Left ventricle myocardium inferior (tissue), 1 donor: ENCODE measurements at regions not wholly inside any gene's neighbourhood (a gene's known extent, or its start where the extent isn't known, plus 50 kb on each side); places are given as distances from the start of the nearest gene placed in this dataset.

Experiments used
- DNase-seq: peaks from one replicate; pipeline ENCODE4 v3.0.0-alpha.2; 2020
- H3K27ac ChIP-seq: fragments of 200-600 bp; replicated peaks from 2 replicates; pipeline ENCODE4 v1.8.0; 2021
- H3K27me3 ChIP-seq: fragments of 200-600 bp; 2 replicates; pipeline ENCODE4 v1.8.0; 2021; ENCODE audit warnings: low read depth
- H3K36me3 ChIP-seq: fragments of 200-600 bp; 2 replicates; pipeline ENCODE4 v1.8.0; 2021
- H3K4me1 ChIP-seq: fragments of 200-600 bp; 2 replicates; pipeline ENCODE4 v1.8.0; 2021
- H3K4me3 ChIP-seq: fragments of 200-600 bp; 2 replicates; pipeline ENCODE4 v1.8.0; 2021; ENCODE audit warnings: mild to moderate bottlenecking, moderate library complexity
- H3K9me3 ChIP-seq: fragments of 200-600 bp; replicated peaks from 2 replicates; pipeline ENCODE4 v1.8.0; 2021
- intact Hi-C: fragments of 100-400 bp; cut with micrococcal nuclease; formaldehyde crosslinking; loops from one replicate; pipeline ENCODE4 v1.11.0; 2022
- TF ChIP-seq, protein P1 (sequence below): fragments of 200-600 bp; IDR thresholded peaks from 2 replicates; pipeline ENCODE4 v1.8.0; 2021; ENCODE audit warnings: antibody characterized with exemption, mild to moderate bottlenecking, borderline replicate concordance
- donor health status: DM: no; HTN: yes; CAD: no; lungs with severe emphysema.

DNA sequence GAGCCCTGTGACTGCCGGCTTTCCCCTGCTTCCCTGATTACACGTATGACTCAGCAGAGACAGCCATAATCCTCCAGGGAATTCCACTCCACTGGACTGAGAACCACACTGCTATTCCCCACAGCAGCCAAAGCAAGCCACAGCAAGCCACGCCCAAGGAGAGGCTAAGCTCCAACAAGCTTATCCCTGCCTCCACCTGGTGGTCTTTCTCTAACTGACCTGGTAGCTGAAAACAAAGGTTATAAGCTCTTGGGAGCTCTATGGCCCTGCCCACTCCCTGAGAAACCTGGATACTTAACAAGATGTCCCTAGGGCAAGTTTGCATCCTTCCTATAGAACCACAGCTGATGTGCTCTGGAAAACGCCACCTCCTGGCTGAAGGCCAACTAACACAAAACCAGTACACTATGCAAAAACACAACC lies 613.7 kb upstream of the CDH18 start:
- no peaks in the 10 kb centered on the region for H3K4me1 ChIP-seq
- intact Hi-C loops = no loop called here
- DNase-seq = no peak
- no peaks in the 10 kb centered on the region for H3K27me3 ChIP-seq
- TF ChIP-seq, protein P1, sequence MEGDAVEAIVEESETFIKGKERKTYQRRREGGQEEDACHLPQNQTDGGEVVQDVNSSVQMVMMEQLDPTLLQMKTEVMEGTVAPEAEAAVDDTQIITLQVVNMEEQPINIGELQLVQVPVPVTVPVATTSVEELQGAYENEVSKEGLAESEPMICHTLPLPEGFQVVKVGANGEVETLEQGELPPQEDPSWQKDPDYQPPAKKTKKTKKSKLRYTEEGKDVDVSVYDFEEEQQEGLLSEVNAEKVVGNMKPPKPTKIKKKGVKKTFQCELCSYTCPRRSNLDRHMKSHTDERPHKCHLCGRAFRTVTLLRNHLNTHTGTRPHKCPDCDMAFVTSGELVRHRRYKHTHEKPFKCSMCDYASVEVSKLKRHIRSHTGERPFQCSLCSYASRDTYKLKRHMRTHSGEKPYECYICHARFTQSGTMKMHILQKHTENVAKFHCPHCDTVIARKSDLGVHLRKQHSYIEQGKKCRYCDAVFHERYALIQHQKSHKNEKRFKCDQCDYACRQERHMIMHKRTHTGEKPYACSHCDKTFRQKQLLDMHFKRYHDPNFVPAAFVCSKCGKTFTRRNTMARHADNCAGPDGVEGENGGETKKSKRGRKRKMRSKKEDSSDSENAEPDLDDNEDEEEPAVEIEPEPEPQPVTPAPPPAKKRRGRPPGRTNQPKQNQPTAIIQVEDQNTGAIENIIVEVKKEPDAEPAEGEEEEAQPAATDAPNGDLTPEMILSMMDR = no peak
- H3K36me3 ChIP-seq = no peaks in the 10 kb centered on the region
- no peak overlapping the region for H3K27ac ChIP-seq
- H3K9me3 ChIP-seq = peaks cover 22% of the 10 kb centered on the region
- no peak overlapping the region for H3K4me3 ChIP-seq

DNA sequence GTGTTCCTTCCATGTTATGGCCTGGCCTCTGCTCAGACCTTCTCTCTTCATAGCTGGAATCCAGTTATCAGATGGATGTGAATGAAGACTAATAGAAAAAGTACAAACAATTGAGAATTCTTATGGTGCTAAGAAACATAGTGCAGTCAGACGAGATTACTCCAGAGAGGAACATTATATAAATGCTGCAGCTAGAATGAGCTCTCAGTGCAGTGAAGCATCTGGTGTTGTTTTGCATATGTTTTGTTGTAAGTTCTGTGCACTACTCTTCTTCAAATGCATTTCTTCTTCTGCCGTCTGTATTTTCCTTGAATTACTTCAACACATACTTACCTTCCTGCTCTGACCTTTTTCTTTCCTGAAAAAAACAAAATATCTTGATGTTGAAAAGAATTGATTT lies 602.4 kb upstream of the CDH18 start:
- DNase-seq = no peak
- Histone ChIP-seq H3K4me1 (no peaks in the 10 kb centered on the region), H3K27ac (no peak overlapping the region), H3K4me3 (no peak overlapping the region), H3K9me3 (no peaks in the 10 kb centered on the region), H3K27me3 (no peaks in the 10 kb centered on the region), H3K36me3 (no peaks in the 10 kb centered on the region)
- TF ChIP-seq, protein P1 = no peak
- intact Hi-C loops = no loop called here

DNA sequence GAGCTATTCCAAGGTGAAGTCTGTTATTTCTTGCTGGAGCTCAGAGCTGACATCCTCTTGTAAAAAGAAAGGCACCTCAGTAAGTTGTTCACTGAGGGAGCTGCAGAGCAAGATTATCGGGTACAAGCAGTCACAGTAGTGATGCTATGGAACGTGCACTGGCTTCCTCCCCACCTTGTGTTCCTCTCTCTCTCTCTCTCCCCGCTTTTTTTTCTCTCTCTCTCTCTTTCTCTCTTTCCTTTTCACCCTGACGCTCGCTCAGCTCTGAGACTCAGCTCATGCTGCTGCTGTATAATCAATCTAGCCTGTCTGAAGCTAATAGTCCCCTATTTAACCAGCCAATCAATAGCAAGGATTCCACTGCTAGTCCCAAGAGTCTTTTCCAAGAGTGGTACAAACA lies 587.6 kb upstream of the CDH18 start:
- no peaks in the 10 kb centered on the region for H3K27me3 ChIP-seq
- DNase-seq = no peak
- no peaks in the 10 kb centered on the region for H3K9me3 ChIP-seq
- no peak overlapping the region for H3K4me3 ChIP-seq
- intact Hi-C loops = no loop called here
- H3K27ac ChIP-seq = no peak overlapping the region
- TF ChIP-seq, protein P1 = no peak
- no peaks in the 10 kb centered on the region for H3K36me3 ChIP-seq
- H3K4me1 ChIP-seq = no peaks in the 10 kb centered on the region

DNA sequence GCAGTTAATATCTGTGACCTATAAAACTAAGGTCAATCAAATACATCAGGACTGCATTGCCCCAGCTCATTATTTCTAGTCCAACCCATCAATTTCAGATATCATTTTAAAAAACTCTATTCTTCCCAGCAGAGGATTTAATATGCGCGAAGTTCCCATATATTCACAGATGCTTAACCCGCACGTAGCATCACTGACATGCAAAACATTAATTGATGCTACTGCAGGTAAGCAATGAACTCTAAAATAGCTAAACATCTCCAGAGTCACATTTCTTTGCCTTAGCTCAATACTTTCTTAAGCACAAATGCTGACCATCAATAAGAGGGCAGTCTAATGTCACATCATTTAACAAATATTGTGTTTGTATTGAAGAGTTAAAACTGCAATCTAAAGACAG lies 586.6 kb upstream of the CDH18 start:
- Histone ChIP-seq H3K27me3 (no peaks in the 10 kb centered on the region), H3K9me3 (no peaks in the 10 kb centered on the region), H3K27ac (no peak overlapping the region), H3K4me3 (no peak overlapping the region), H3K36me3 (no peaks in the 10 kb centered on the region), H3K4me1 (no peaks in the 10 kb centered on the region)
- TF ChIP-seq, protein P1 = no peak
- intact Hi-C loops = no loop called here
- no peak for DNase-seq

DNA sequence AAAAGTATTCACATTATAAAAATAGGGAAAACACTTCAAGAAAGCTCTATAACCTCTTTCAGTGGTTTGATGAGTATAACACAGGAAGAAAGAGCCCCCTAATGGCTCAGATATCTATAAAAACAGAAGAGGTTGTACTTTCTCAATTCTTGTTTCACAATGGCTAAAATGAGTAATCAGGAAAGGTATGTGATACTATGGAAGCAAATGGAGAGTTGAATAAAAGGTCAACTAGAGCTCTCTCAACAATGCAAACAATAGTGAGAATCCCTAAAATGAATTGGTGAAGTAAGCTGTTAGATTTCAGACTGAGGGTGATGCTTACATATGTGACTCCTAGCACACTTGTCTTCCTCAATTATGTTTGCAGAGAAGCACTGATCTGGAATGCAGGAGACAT lies 584.6 kb upstream of the CDH18 start:
- TF ChIP-seq, protein P1 = no peak
- no peaks in the 10 kb centered on the region for H3K4me1 ChIP-seq
- no peaks in the 10 kb centered on the region for H3K36me3 ChIP-seq
- intact Hi-C loops = no loop called here
- no peak for DNase-seq
- no peaks in the 10 kb centered on the region for H3K27me3 ChIP-seq
- H3K9me3 ChIP-seq = no peaks in the 10 kb centered on the region
- H3K27ac ChIP-seq = no peak overlapping the region
- H3K4me3 ChIP-seq = no peak overlapping the region

DNA sequence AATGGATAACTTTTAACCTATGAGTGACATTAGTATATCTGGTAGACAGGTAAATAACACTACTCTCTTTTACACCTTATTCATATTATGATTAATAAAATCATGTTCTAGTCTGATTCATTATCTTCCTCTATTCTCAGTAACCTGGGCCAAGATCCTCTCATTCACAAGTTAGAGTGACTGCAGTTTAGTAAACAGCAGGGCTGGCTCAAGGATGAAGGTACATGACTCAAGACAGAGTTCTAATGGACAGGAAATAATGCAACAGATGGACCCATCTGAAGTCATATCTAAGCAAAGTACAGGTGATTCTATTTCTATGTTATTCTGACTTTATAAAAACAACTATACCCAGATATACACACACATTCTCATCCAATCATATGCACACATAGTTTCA lies 582.5 kb upstream of the CDH18 start:
- H3K4me3 ChIP-seq = no peak overlapping the region
- H3K4me1 ChIP-seq = no peaks in the 10 kb centered on the region
- no peak for DNase-seq
- H3K27me3 ChIP-seq = no peaks in the 10 kb centered on the region
- H3K36me3 ChIP-seq = no peaks in the 10 kb centered on the region
- H3K9me3 ChIP-seq = no peaks in the 10 kb centered on the region
- TF ChIP-seq, protein P1 = no peak
- H3K27ac ChIP-seq = no peak overlapping the region
- intact Hi-C loops = no loop called here
